Natural killer cell (primary cell): ENCODE measurements at regions not wholly inside any gene's neighbourhood (a gene's known extent, or its start where the extent isn't known, plus 50 kb on each side); places are given as distances from the start of the nearest gene placed in this dataset.

ENCODE experiments used
- ATAC-seq, 3 donors: fragments of 150-1000 bp in 2 of 3; fragments of 200-7000 bp in 1 of 3; cut with Tn5 transposase; 1 replicate in 1 of 3; 2 replicates in 2 of 3; pipeline ENCODE4 v1.10.0; 2021; ENCODE audit warnings: mild to moderate bottlenecking in 2 of 3, moderate library complexity in 2 of 3
- DNase-seq, 2 donors: peaks; one replicate each; pipeline versions ENCODE4 v3.0.0 to v3.0.0-alpha.2; 2013 to 2021; ENCODE audit warnings: mixed read lengths in 1 of 2
- H3K27ac ChIP-seq: one replicate; pipeline ENCODE4 v1.5.1; 2013; ENCODE audit warnings: mild to moderate bottlenecking, low read length
- H3K27me3 ChIP-seq: one replicate; pipeline ENCODE4 v1.6.1; 2013; ENCODE audit warnings: low read length; ENCODE audit not compliant: control insufficient read depth, insufficient read depth
- H3K36me3 ChIP-seq: one replicate; pipeline ENCODE4 v1.6.1; 2013; ENCODE audit warnings: low read length; ENCODE audit not compliant: control insufficient read depth, insufficient read depth
- H3K4me1 ChIP-seq: one replicate; pipeline ENCODE4 v1.6.1; 2013; ENCODE audit warnings: low read length; ENCODE audit not compliant: control insufficient read depth, insufficient read depth
- H3K4me3 ChIP-seq: one replicate; pipeline ENCODE4 v1.5.1; 2013; ENCODE audit warnings: low read length
- H3K9me3 ChIP-seq: one replicate; pipeline ENCODE4 v1.6.1; 2013; ENCODE audit warnings: low read length; ENCODE audit not compliant: control insufficient read depth, insufficient read depth
- H3K27ac Mint-ChIP-seq, 2 donors: one replicate each; pipeline ENCODE4 v1.8.0; 2022; ENCODE audit warnings: mild to moderate bottlenecking in 2 of 2, mixed read lengths in 2 of 2, moderate library complexity in 1 of 2
- H3K27me3 Mint-ChIP-seq, 2 donors: one replicate each; pipeline ENCODE4 v1.8.0; 2022; ENCODE audit warnings: low read depth in 2 of 2, mixed read lengths in 2 of 2
- H3K36me3 Mint-ChIP-seq: one replicate; pipeline ENCODE4 v1.8.0; 2022; ENCODE audit warnings: mixed read lengths
- H3K4me1 Mint-ChIP-seq, 2 donors: one replicate each; pipeline ENCODE4 v1.8.0; 2022; ENCODE audit warnings: mixed read lengths in 2 of 2
- H3K4me3 Mint-ChIP-seq: one replicate; pipeline ENCODE4 v1.8.0; 2022; ENCODE audit warnings: mild to moderate bottlenecking, moderate library complexity, mixed read lengths
- H3K9me3 Mint-ChIP-seq, 2 donors: one replicate each; pipeline ENCODE4 v1.8.0; 2022; ENCODE audit warnings: mixed read lengths in 2 of 2
- WGBS: methylation state at CpG from one replicate; pipeline ENCODE4 v1.1.7; 2013; ENCODE audit warnings: missing lambda C conversion rate; ENCODE audit not compliant: insufficient coverage; 5-methylcytosine and 5-hydroxymethylcytosine counted together
- intact Hi-C: fragments of 100-400 bp; cut with micrococcal nuclease; formaldehyde crosslinking; loops from one replicate; pipeline ENCODE4 v1.14.2; 2022
- TF ChIP-seq, protein P1 (sequence below): fragments of 200-600 bp; IDR thresholded peaks from one replicate; pipeline ENCODE4 v1.8.0; 2022; ENCODE audit warnings: antibody characterized with exemption

GRCh38 chr21:27260728-27261127, 293.8 kb upstream of the ADAMTS5 start:
- Mint-ChIP-seq H3K27me3 (no peaks in the 10 kb centered on the region), H3K9me3 (peaks cover 6 to 8% of the 10 kb centered on the region in 2 donors), H3K4me1 (no peaks in the 10 kb centered on the region), H3K27ac (no peak overlapping the region), H3K4me3 (no peak overlapping the region), H3K36me3 (no peaks in the 10 kb centered on the region)
- no peak overlapping the region for H3K27ac ChIP-seq
- TF ChIP-seq, protein P1, sequence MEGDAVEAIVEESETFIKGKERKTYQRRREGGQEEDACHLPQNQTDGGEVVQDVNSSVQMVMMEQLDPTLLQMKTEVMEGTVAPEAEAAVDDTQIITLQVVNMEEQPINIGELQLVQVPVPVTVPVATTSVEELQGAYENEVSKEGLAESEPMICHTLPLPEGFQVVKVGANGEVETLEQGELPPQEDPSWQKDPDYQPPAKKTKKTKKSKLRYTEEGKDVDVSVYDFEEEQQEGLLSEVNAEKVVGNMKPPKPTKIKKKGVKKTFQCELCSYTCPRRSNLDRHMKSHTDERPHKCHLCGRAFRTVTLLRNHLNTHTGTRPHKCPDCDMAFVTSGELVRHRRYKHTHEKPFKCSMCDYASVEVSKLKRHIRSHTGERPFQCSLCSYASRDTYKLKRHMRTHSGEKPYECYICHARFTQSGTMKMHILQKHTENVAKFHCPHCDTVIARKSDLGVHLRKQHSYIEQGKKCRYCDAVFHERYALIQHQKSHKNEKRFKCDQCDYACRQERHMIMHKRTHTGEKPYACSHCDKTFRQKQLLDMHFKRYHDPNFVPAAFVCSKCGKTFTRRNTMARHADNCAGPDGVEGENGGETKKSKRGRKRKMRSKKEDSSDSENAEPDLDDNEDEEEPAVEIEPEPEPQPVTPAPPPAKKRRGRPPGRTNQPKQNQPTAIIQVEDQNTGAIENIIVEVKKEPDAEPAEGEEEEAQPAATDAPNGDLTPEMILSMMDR = no peak
- no peak overlapping the region for H3K4me3 ChIP-seq
- WGBS = 57% methylated on average over 1 of the region's 2 CpGs
- ATAC-seq (no peak), DNase-seq (no peak)
- no peaks in the 10 kb centered on the region for H3K36me3 ChIP-seq
- H3K27me3 ChIP-seq = no peaks in the 10 kb centered on the region
- no peaks in the 10 kb centered on the region for H3K9me3 ChIP-seq
- H3K4me1 ChIP-seq = no peaks in the 10 kb centered on the region
- intact Hi-C loops = no loop called here

- no peak for DNase-seq
- H3K36me3 ChIP-seq = no peaks in the 10 kb centered on the region
- 93% methylated on average over 8 of the region's 10 CpGs for WGBS
- TF ChIP-seq, protein P1 = no peak
- Mint-ChIP-seq H3K4me1 (no peaks in the 10 kb centered on the region), H3K9me3 (peaks cover 6 to 8% of the 10 kb centered on the region in 2 donors), H3K4me3 (no peak overlapping the region), H3K27me3 (no peaks in the 10 kb centered on the region), H3K36me3 (no peaks in the 10 kb centered on the region), H3K27ac (no peak overlapping the region)
- H3K27ac ChIP-seq = no peak overlapping the region
- no peaks in the 10 kb centered on the region for H3K9me3 ChIP-seq
- H3K4me3 ChIP-seq = no peak overlapping the region
- H3K27me3 ChIP-seq = no peaks in the 10 kb centered on the region
- no peak for ATAC-seq
- no peaks in the 10 kb centered on the region for H3K4me1 ChIP-seq
- intact Hi-C loops = no loop called here
Observed at GRCh38 chr21:27258742-27259448, 292.0 kb upstream of the ADAMTS5 start.

DNA sequence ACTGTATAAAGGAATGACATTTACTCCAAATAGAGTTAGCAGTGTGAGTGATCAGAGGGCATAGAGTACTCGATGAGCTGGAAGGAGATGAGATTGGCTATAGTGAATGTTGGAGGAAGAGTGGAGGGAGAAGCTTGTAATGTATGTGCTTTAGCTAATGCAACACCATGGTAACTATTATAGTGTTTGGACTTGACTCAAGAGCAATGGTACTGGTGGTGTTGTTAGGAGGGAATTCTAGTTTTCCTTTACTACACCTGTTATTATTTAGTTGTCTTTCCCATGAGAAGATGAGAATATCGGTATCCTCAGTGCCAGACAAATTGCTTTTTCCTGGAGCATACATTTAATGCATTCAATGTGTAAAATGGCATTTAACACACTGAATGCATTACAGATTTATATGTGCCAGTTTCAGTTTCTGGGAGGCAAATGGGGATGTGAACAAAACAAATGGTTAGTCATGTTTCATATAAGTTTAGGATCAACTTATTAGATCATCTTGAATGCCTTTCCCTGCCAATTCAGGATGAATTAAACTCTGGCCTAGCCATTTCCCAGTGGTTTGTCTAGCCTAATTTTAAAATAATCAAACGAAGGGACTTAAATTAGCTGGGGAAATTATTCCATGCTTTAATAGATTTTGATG, 291.1 kb upstream of the ADAMTS5 start:
- DNase-seq (no peak), ATAC-seq (no peak)
- H3K4me3 ChIP-seq = no peak overlapping the region
- TF ChIP-seq, protein P1 = no peak
- H3K27me3 Mint-ChIP-seq = no peaks in the 10 kb centered on the region
- no peak overlapping the region for H3K27ac Mint-ChIP-seq
- H3K9me3 Mint-ChIP-seq = peaks cover 6 to 8% of the 10 kb centered on the region in 2 donors
- no peaks in the 10 kb centered on the region for H3K4me1 Mint-ChIP-seq
- H3K4me1 ChIP-seq = no peaks in the 10 kb centered on the region
- 94% methylated on average over 2 of the region's 3 CpGs for WGBS
- H3K4me3 Mint-ChIP-seq = no peak overlapping the region
- H3K36me3 ChIP-seq = no peaks in the 10 kb centered on the region
- H3K9me3 ChIP-seq = no peaks in the 10 kb centered on the region
- intact Hi-C loops = no loop called here
- H3K27ac ChIP-seq = no peak overlapping the region
- no peaks in the 10 kb centered on the region for H3K27me3 ChIP-seq
- no peaks in the 10 kb centered on the region for H3K36me3 Mint-ChIP-seq
